ENCODE measurements at regions not wholly inside any gene's neighbourhood (a gene's known extent, or its start where the extent isn't known, plus 50 kb on each side); places are given as distances from the start of the nearest gene placed in this dataset.

DNA sequence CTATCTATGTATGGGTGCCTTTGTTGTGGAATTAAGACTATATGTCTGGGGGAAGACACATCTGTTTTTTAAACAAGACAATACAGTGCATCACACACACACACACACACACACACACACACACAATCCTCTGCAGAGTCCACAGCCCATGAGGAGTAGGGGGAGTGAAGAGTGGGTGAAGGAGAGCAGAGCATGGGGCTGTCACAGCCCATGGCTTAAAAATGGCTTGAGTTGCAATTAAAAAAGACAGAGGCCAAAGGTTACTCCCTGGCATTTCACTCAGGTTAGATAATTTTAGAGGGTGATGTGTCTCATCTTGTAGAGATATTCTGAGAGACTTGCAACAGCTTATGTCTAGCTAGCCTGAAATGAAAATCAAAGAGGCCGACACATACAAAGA lies 176.5 kb upstream of the PLXNA2 start:
- no peak for DNase-seq

GRCh38 chr1:208421486-208421885 lies 177.3 kb upstream of the PLXNA2 start:
- DNase-seq, result no peak

DNA sequence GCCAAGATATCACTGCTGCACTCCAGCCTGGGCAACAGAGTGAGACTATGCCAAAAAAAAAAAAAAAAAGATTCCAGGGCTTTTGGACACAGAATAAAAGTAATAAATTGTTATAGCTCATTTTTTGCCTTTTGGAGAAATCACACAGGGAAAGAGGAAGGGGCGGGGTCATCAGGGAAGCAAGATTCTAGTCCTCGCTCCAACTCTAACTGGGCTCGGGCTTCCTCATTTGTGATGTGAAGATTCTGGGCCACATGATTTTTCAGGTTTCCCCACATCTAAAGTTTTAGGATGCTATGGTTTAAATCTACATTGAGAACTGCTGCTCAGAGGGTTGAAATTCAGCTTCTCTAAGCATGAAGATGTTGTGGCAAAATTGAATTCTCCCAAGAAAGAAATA lies 179.3 kb upstream of the PLXNA2 start:
- no peak for DNase-seq

GRCh38 chr1:208425096-208425495 lies 180.9 kb upstream of the PLXNA2 start:
- DNase-seq, result no peak

DNA sequence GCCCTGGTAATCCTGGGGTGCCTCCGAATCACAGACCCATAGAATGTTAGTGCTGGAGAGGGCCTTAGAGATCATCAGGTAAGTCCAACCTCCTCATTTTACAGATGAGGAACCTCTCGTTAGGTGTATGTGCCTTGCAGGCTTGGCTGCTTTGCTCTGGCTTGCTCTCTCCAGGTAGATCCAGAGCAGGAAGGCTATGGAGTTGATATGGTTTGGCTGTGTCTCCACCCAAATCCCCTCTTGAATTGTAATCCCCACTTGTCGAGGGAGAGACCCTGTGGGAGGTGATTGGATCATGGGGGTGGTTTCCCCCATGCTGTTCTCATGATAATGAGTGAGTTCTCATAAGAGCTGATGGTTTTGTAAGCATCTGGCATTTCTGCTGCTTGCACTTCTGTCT lies 186.0 kb upstream of the PLXNA2 start:
- DNase-seq, result no peak

DNA sequence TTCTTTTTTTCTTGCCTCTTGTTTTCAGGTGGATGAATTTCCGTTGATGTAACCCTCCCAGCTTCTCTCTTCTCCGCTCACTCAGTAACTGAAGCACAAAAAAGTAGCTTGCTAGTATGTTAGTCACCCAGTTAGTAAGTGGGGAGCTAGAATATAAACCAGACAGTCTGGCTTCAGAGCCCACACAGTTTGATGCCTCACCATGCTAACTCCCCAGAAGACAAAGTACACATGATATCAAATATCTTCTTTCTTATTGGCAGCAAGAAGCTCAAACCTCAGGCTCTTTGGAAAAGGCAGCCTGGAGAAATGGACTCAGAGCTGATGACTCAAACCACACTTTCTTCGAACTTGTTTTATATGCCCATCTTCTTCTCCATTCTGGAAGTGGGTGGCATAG lies 187.5 kb upstream of the PLXNA2 start:
- no peak for DNase-seq

DNA sequence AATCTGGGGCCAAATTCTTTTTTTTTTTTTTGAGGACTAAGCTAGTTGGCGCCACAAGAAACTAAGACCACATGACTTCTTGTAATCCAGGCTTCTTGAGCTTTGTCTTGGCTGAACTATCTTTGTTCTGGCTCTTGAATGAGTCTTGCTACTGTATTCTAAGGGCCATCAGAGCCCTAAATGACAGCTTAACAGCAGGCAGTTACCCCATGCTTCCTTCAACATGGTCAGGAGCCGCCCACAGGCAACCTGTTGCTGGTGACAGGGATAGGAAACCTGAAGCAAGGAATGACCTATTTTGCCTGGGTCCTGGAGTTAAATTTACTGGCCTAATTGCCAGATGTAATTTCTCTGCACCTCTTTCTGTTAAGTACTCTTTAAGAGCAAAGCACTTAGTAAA lies 188.2 kb upstream of the PLXNA2 start:
- DNase-seq, result no peak

DNA sequence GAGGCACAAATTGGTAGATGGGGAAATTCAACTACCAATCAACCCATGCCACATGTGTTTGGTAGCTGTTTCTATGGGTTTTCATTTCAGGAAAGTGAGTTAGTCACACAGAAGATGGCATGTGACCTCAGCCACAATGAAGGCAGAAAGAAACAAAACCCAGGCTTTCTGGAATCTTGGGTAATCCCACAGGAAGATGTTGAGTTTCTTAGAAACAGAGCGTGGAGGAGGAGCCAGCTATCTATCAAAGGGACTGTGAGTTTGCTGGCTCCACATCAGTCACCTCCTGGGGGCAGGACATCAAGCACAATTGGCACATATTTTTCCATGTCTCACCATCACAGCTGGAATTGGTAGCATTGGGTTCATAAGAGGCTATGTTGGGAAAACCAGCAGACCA lies 188.9 kb upstream of the PLXNA2 start:
- no peak for DNase-seq

DNA sequence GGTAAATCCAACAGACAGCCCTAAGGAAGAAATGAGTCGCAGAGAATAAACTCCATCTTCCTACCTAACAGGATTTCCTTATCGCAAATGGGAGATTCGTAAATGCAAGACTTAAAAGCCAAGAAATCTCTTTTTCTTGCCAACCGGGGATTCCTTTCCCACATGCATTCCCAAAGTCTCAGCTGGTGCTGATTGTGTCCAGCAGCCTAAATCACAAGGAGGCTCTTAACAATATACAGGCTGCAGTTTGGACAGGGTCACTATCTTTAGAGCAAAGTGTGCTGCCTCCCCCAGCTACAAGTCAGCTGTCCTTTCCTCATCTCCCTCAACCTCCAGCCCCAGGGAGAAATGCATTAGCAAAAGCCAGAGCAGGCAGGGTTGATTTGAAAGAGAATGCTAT lies 189.8 kb upstream of the PLXNA2 start:
- DNase-seq, result no peak

DNA sequence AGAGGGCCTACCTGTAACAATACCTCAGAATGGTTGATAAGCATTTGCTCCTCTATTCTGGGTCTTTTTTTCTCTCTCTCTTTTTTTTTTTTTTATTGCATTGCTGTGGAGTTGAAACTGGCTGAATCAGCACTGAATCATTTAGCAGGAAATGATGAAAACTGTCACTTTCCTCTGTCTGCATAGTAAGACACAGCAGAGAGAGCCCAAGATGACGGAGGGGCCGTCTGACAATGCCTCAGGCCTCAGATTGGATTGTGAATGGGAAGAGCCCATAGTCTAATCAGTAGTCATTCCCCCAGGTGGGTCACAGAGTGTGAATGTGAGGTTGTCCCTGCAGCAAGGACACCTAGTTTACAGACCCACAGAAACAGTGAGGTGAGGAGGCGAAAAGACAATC lies 193.2 kb upstream of the PLXNA2 start:
- no peak for DNase-seq

DNA sequence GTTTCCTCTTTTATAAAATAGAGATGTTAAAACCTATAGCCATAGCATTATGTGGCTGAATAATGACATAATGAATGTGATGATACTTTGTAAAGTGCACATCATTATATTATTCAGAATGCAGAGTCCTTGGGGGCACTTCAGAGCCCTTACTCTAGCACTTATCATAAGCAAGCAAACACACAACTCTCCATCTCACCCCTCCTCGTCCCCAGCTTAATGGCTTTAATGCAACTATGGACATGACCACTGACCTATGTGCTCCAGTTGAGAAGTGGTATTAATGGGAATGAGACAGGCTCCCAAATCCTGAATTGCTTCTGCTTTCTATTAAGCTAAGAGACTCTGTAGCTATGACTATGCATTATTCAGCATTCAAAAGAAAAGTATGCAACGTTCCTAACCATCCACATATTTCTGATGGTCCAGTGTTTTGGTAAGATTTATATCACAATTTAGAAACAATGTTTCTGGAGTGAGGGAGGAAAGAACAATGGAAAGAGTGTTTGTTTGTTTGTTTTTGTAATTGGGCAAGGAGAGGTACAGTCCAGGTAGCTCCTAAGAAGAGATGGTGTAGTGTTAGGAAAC lies 194.0 kb upstream of the PLXNA2 start:
- no peak for DNase-seq

GRCh38 chr1:208445758-208446203 lies 201.6 kb upstream of the PLXNA2 start:
- DNase-seq, result no peak

DNA sequence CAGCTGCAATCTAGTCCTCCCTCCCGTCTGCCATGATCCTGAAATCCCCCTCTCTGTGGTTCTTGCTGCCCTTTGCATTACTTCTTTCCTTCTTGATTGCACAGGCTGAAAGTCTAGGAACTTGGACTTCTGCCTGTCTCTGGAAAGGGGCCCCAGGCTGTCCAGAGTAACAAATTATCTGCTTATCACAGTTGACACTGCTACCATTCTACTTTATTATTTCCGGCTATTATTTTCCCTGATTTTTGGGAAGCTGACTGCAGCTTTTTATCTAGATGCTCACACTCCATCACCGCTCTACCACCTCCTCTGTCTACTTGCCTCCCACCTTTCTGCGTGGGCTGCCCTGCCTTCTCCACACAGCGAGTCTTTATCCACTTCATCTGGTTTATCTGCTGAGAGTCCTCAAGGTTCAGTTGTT lies 202.1 kb upstream of the PLXNA2 start:
- DNase-seq, result no peak

DNA sequence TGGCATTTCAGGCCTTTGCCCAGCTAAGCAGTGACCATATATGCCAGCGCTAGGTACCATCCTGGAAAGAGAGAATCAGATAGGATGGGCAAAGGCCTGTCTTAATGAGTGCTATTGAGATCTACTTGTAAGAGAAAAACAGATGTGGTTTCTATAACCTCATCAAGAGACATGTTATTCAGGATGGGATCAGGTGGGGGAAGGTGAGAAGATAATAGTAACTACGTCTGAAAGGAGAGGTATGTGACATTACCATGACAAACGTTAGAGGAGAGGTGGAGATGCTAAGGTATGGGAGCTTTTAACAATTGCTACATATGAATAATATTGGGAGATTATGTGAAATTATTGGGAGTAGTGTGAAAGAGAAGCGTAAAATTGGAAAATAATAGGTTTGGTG lies 204.2 kb upstream of the PLXNA2 start:
- DNase-seq, result no peak

GRCh38 chr1:208449951-208450350 lies 205.8 kb upstream of the PLXNA2 start:
- DNase-seq, result peak; percentile 94

GRCh38 chr1:208450958-208451357 lies 206.8 kb upstream of the PLXNA2 start:
- no peak for DNase-seq

GRCh38 chr1:208455821-208456220 lies 211.6 kb upstream of the PLXNA2 start:
- no peak for DNase-seq

DNA sequence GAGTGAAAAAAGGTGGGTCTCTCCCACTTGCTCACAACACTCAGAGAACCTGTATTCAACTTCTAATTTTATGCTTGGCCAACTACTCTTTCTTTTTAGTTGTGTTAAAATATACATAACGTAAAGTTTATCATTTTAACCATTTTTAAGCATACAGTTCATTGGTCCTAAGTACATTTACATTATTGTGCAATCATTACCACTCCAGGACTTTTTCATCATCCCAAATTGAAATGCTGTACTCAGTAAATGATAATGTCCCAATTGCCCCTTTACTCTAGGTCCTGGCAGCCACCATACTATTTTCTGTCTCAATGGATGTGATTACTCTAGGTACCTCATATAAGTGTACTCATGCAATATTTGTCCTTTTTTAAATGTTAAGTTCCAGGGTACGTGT lies 212.3 kb upstream of the PLXNA2 start:
- no peak for DNase-seq

GRCh38 chr1:208460823-208461222 lies 216.6 kb upstream of the PLXNA2 start:
- no peak for DNase-seq

- DNase-seq, result no peak
Observed at GRCh38 chr1:208461680-208462079, 217.5 kb upstream of the PLXNA2 start.

- DNase-seq, result no peak
Observed at GRCh38 chr1:208462761-208463160, 218.6 kb upstream of the PLXNA2 start.

- DNase-seq, result no peak
Observed at GRCh38 chr1:208465266-208465665, 221.1 kb upstream of the PLXNA2 start.

DNA sequence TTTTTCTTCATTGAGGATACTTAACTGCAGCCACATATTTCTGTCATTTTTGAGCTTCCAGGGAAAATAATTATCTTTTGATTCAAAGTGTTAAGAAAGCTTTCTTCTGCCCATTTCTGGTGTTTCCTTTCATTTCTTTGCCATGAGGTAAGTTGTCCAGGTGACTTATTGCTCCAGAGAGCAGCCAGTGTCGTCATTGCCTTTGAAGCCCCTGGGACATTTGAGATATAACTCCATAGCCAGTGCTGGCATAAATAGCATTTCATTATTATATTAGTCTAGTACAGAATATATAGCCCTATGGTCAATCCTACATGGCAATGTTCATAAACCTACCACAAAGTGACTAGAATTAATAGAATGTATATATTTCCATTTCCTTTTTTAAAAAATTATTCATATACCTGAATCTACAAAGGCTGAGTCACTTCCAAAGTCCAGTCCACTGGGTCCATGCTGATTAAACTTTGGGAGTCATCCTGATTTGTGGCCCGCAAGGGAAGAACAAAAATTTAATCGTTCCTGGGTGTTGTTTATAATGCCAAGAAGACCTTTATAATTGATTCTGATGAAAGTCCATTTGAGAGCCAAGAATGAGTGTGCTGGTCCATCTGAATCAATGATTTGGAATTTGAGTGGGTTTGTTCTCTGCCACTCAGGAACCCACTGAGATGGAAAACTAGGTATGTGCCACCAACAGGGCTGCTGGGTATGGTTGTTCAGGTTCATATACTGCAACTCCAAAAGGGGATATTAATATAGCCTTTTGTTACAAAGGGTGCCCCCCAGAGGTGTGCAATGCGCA lies 221.8 kb upstream of the PLXNA2 start:
- no peak for DNase-seq

GRCh38 chr1:208467151-208467780 lies 223.1 kb upstream of the PLXNA2 start:
- DNase-seq, result no peak

Data from NCI-H2081 treated with DMSO at 0.1 percent for 48 hours (cell line).